GM18511 (cell line): ENCODE measurements at regions not wholly inside any gene's neighbourhood (a gene's known extent, or its start where the extent isn't known, plus 50 kb on each side); places are given as distances from the start of the nearest gene placed in this dataset.
"Not testable (repeated sequence)": the region's sequence is repeated elsewhere in the genome, so short reads cannot be mapped to it uniquely, and the experiment has no call there.

ENCODE experiments used
- ATAC-seq: cut with Tn5 transposase; IDR thresholded peaks from one replicate; pipeline ENCODE4 v1.9.1; 2021; ENCODE audit warnings: mild to moderate bottlenecking, moderate library complexity; ENCODE audit not compliant: unreplicated experiment

DNA sequence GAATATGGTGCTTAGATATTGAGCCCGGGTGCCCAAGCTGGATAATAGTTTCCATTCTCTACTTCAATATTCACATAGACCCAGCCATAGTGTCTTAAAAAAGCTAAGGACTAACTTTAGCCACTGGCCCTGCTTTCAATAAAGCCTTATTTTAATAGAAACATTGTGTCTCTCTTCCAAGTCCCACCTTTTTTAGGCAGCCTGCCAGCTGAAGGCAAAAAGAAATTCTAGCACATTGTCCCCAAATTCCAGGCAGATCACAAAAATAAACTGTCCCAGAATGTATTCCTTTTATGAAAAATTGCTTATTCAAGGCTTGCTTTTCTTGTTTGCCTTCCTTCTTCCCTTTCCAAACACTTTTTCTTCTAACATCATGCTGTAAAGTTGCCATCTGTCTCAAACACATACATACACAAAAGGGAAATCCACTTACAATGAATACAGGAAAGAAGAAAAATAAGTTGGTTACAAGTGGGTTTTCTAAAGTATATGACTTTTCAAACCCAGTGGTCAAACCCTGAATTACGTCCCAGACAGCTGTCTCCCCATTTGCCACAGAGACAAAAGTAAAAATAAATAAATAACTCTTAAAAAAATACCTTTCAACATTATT is 778.5 kb downstream of the BCL11A start:
- ATAC-seq, result no peak

DNA sequence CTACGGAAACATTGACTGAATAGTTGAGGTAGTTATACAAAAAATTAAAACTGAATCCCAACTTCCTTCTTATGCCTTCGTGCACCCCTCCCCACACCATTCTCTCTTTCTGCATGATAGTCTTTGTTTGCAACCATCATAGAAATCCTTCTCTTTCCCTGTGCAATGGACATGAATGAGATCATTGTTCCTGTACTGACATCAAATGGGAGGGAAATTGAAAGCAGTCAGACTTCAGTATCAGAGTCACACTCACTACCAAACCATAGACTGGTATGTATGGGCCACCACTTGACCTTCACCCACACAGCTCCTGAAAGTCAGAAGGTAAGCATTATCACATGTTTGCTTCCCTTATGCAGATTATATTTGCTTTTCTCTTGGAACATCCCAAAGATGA is 782.8 kb downstream of the BCL11A start:
- no peak for ATAC-seq

- ATAC-seq, result no peak
These were observed 791.5 kb downstream of the BCL11A start for GRCh38 chr2:59761966-59762365.

- ATAC-seq, result no peak
These were observed 797.3 kb downstream of the BCL11A start for GRCh38 chr2:59756150-59756549.

DNA sequence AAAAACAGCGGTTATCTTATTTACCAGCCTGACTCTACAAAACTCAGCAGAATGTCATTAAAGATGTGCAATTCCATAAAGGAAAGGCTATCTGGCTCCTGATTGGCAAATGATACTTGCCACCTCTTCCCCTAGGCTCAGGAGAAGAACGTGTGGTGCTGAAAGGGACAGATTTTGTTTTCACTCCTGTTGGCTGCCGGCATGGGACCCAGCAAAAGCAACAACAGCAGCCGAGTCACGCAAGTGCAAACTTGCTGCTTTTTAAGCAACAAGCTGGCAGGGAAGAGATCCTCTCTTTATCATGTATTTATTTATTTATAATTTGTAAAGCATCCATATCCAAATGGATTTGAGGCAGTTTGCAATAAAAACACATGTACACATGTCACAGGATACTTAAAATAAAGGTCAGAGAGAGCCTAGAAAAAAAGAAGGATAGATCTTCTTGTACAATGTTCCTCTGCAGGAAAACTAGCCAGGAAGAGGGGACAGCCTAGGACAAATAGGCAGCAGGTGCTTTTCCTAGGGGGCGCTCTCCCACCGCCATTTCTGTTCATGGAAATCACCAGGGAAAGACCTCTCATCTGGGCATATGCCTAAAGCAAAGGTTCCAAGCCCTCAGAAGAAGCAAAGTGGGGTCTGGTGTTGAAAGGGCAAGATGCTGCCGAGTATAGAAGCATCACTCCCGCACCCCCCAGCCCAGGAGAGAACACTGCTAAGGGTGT is 799.3 kb downstream of the BCL11A start:
- no peak for ATAC-seq

GRCh38 chr2:59752512-59752911 is 800.9 kb downstream of the BCL11A start:
- ATAC-seq, result no peak

DNA sequence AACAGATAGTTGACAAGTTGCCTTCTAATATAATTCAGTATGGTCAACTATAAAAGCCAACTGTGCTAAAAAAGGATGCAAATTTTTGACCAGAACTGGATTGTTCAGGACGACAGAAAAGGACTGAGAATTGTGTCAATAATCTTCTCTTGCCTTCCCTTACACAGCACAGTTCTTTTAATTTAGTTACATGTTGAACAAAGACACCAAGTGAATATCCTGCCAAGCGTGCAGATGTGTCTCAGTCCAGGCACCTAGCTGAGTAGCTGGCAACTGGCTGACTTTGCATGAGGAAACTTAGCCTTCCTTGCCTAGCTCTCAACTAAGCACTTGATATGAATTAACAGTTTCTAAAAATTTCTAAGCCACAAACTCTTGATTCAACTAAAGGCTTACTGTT is 801.4 kb downstream of the BCL11A start:
- ATAC-seq, result no peak

DNA sequence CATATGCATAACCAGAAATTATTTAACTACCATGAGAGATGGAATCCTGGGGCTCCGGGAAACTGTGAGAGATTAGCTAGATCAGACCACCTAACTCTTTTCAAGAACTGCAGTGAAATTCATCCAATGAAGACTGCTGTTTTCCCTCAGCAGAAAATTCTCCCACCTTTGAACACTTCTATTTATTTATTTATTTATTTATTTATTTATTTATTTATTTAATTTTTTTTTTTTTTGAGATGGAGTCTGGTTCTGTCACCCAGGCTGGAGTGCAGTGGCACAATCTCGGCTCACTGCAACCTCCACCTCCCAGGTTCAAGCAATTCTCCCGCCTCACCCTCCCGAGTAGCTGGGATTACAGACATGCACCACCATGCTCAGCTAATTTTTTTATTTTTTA is 802.2 kb downstream of the BCL11A start:
- not testable (repeated sequence) for ATAC-seq

DNA sequence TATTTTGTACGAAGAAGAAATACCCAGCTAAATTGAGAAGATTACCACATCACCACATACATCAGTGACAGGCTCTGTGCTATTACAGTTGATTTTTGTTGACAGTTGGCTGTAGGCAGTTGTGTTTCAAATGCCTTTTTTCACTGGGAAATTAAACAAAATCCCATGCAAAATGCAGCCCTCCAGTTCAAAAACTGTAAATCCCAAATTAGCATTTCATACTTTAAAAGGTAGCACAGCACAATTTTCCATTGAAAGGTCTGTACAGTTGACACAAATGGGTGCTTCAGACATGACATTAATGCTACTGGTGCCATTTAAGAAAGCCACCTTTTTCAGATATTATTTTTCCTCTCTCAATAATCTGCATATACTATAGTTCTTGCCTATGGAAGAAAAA is 807.2 kb downstream of the BCL11A start:
- no peak for ATAC-seq

GRCh38 chr2:59745085-59745484 is 808.4 kb downstream of the BCL11A start:
- ATAC-seq, result no peak

GRCh38 chr2:59744436-59744835 is 809.0 kb downstream of the BCL11A start:
- ATAC-seq, result no peak

- ATAC-seq, result no peak
These were observed 811.6 kb downstream of the BCL11A start for GRCh38 chr2:59741840-59742239.

GRCh38 chr2:59739166-59739565 is 814.3 kb downstream of the BCL11A start:
- ATAC-seq, result no peak

DNA sequence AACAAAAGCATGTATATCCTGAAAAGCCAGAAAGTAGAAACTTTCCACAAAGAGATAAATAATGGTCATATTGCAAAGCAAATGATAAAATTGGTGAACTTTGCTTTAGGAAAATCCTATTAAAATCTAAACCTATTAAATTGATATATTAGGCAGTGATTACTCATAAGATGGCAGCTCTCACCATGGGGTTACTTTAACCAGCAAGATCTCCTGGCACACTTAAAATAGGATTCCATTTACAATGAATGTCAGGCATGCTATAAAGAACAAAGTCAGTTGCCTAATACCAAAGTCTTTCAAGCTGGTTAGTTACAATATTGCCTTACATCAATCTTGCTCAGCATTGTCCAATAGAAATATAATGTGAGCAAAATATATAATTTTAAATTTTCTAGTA is 816.2 kb downstream of the BCL11A start:
- ATAC-seq, result no peak

- no peak for ATAC-seq
These were observed 818.7 kb downstream of the BCL11A start for GRCh38 chr2:59734743-59735142.

- no peak for ATAC-seq
These were observed 819.5 kb downstream of the BCL11A start for GRCh38 chr2:59733970-59734369.

GRCh38 chr2:59733567-59733930 is 819.9 kb downstream of the BCL11A start:
- no peak for ATAC-seq

DNA sequence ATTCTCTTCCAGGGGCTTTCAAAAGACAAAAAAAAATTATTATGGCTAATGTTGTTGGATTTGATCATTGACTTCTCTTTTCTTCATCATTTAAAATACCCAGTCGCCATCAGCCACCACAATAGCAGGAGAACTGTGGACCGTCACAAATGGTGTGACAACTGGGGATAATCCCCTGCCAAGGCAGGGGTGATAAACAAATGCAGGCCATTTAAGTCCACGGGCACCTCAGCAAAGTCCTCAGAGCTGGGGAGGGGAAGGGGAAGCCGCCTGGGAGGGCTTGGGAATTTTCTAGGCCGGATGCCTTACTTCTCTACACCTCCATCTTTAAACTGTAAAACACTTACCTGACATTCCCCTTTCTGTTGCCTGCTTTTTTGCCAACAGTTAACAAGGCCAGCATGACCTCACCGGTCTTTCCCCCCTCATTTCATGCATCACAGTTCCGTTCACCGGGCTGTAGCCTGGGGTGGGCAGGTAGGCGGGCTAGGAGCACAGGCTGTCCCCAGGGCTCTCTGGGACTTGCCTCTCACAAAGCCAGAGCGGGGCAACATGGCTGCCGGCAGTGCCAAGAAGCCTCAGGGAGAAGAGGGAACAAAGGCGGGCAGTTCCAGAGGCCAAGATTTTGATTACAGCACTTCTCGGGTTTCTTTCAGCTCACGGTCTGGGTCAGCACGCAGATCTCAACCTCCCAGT is 820.4 kb downstream of the BCL11A start:
- ATAC-seq, result no peak

DNA sequence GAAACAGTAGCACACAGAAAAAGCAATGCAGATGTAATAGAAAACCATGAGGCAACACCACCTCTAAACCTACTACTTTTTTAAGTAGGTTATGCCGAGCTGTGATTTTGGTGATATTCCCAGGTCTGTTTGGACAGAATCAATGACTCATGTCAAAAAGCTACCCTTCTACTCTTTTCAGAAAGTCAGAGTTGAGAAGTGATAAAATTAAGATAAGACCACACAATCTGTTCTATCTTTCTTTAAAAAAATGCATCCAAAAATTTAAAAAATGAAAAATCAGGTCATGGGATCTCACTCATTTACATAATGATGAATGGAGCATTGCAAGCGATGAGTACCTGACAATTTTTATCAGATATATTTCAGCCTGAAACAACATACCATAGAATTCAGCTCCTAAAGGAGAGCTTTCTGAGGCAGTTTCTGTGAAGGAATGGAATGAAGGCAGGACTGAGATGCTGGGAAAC is 826.3 kb downstream of the BCL11A start:
- no peak for ATAC-seq

DNA sequence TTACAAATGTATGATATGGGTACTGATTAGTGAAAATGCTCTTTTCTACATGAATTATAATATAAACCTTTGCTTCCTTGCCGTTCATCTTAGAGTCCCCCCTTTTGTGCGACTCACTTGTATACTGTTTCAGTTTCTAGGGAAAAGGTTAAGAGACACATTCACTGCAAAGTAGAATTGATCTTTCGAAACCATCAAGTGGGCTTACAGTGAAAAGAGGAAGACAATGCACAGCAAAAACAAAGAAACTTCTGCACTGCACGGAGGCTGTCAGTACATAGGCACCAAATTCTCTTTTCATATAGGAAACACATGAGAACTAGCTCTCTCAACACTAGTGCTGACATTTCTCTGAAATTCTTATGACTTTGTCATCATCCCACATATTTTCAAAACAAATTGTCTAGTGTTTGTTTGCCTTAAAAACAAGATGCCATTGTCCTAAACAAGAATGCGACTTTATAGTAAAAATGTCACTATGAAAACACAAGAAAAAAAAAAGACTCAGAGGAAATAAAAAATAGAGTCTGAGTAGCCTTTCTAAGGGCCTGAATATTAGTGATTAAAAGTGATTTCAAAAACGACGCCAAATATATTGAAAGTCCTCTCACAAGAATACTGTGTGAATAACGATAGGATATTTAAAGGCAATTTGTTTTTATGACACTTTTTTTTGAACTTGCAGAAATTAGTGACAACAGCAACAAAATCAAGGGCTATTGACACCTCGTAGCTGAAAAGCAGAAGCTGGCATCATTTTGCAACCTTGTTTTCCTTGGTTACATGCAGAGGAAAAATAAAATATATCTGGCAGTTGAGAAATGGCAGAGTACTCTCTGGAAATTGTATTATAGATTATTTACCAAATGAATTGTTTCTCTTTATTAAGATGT is 827.0 kb downstream of the BCL11A start:
- no peak for ATAC-seq

- no peak for ATAC-seq
These were observed 828.7 kb downstream of the BCL11A start for GRCh38 chr2:59724746-59725145.
